Neural crest cell (in vitro differentiated cells): ENCODE measurements at regions not wholly inside any gene's neighbourhood (a gene's known extent, or its start where the extent isn't known, plus 50 kb on each side); places are given as distances from the start of the nearest gene placed in this dataset.

Experiments
- DNase-seq: peaks from one replicate; pipeline ENCODE4 v3.0.0; 2021; ENCODE audit warnings: low read depth, mixed read lengths, low spot score
- H3K27ac Mint-ChIP-seq: one replicate; pipeline ENCODE4 v1.8.0; 2021; ENCODE audit warnings: mild to moderate bottlenecking, mixed read lengths; ENCODE audit not compliant: unreplicated experiment
- H3K27me3 Mint-ChIP-seq: 2 replicates; pipeline ENCODE4 v1.8.0; 2021; ENCODE audit warnings: low read depth, mild to moderate bottlenecking, mixed read lengths
- H3K36me3 Mint-ChIP-seq: 2 replicates; pipeline ENCODE4 v1.8.0; 2021; ENCODE audit warnings: low read depth, mild to moderate bottlenecking, mixed read lengths
- H3K4me1 Mint-ChIP-seq: 2 replicates; pipeline ENCODE4 v1.8.0; 2021; ENCODE audit warnings: mixed read lengths
- H3K4me3 Mint-ChIP-seq: one replicate; pipeline ENCODE4 v1.8.0; 2021; ENCODE audit warnings: mild to moderate bottlenecking, mixed read lengths
- H3K9me3 Mint-ChIP-seq: 2 replicates; pipeline ENCODE4 v1.8.0; 2021; ENCODE audit warnings: mixed read lengths
- TF ChIP-seq, protein P1 (sequence below): fragments of 200-600 bp; sonication (generic); conservative IDR thresholded peaks from 2 replicates; pipeline ENCODE4 v1.5.0; 2021; ENCODE audit warnings: antibody characterized with exemption, mild to moderate bottlenecking

DNA sequence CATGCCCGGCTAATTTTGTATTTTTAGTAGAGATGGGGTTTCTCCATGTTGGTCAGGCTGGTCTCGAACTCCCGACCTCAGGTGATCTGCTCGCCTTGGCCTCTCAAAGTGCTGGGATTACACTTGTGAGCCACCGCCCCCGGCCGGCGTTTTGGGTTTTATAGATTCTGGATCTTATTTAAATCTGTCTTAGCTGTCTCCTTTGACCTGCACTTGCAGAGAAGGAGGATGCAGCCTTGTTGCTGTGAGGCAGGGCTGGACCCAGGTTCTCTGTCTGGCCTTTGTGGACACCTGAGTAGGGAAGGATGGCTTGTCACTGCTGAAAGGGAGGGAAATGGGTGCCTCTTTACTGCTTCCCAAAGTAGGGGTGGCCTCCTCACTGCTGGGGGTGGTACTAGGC, 83.0 kb upstream of the HS6ST1 start:
- TF ChIP-seq, protein P1, sequence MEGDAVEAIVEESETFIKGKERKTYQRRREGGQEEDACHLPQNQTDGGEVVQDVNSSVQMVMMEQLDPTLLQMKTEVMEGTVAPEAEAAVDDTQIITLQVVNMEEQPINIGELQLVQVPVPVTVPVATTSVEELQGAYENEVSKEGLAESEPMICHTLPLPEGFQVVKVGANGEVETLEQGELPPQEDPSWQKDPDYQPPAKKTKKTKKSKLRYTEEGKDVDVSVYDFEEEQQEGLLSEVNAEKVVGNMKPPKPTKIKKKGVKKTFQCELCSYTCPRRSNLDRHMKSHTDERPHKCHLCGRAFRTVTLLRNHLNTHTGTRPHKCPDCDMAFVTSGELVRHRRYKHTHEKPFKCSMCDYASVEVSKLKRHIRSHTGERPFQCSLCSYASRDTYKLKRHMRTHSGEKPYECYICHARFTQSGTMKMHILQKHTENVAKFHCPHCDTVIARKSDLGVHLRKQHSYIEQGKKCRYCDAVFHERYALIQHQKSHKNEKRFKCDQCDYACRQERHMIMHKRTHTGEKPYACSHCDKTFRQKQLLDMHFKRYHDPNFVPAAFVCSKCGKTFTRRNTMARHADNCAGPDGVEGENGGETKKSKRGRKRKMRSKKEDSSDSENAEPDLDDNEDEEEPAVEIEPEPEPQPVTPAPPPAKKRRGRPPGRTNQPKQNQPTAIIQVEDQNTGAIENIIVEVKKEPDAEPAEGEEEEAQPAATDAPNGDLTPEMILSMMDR, result no peak
- DNase-seq, result no peak
- no peak overlapping the region for H3K27ac Mint-ChIP-seq

DNA sequence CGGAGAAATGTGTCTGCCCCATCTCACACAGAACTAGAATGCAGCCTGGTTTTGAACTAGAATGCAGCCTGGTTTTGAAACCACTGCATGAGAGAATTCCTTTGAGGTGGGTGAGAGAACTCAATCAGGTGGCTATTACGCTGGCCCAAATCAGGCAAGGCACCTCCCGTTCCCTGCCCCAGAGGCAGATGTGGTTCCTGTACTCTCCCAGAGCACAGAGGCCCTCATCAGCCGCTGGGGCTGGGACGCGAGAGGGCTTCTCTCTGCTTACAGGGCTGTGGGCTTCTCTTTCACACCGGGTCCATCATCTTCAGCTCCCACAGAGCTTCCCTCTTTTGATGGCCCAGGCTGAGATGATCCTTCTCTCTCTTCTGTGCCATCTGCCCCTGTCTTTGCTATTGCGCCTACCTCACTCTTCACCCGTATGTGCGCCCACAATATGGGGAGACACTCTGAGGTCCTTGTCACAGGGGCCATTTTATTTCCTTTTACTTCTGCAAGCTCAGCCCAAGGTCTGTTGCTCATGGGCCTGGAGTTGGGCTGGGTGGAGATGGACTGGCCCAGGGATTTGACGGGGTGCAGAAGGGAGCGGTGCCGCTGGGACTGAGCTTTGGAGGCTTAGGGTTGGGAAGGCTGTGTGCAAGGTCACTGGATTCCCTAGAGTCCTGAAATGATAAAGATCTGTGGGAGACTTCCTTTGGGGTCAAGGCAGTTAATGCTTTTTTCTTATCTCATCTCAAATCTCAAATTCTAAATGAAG, 84.4 kb upstream of the HS6ST1 start:
- Mint-ChIP-seq H3K9me3 (no peaks in the 10 kb centered on the region), H3K4me3 (no peak overlapping the region), H3K36me3 (no peaks in the 10 kb centered on the region), H3K27me3 (peaks cover 5% of the 10 kb centered on the region), H3K27ac (no peak overlapping the region), H3K4me1 (peaks cover 29% of the 10 kb centered on the region)
- TF ChIP-seq, protein P1, result no peak
- DNase-seq, result no peak

More for the DNA sequence above, 83.0 kb upstream of the HS6ST1 start:
- Mint-ChIP-seq H3K9me3 (no peaks in the 10 kb centered on the region), H3K4me1 (peaks cover 24% of the 10 kb centered on the region), H3K4me3 (no peak overlapping the region), H3K36me3 (no peaks in the 10 kb centered on the region), H3K27me3 (peaks cover 5% of the 10 kb centered on the region)

DNA sequence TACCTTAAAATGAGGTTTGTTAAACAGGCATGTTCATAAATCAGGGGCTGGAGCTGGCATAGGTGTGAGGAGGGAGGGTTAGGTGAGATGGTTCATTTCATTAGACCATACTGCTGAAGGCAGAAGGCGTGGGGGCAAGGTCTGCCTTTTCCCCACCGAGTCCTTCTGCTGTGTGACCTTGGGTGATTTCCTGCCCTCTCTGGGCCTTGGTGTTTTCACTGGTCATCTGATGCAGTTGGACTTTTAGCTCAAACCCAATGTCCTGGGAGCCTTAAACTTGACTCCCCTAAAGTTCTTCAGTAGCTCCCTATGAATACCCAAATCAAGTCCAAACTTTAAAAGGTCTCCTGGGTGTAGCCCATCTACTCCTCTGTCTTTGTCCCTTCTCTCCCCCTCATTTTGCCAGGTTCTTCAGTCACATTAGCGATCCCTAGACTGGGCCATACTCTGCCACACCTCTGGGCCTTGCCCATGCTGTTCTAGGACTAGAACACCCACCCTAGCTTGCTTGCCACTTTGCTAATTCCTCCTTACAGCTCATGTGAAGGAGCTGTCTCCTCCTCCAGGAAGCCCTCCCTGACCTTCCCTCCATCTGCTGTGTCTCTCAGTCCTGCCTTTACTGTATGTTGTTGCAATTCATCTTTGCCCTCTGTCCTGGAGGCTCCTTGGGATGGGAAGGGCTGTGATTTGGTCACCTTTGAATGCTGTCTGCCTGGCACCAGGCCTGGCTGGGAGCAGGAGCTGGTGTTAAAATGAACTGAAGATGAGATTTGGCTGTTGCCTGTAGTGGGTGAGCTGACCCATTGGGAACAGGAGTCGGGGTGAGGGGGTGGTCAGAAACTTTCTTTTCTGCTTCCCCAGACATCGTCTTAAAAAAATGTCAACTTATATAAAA, 85.4 kb upstream of the HS6ST1 start:
- TF ChIP-seq, protein P1, result no peak
- no peaks in the 10 kb centered on the region for H3K9me3 Mint-ChIP-seq
- H3K36me3 Mint-ChIP-seq, result no peaks in the 10 kb centered on the region
- no peak overlapping the region for H3K27ac Mint-ChIP-seq
- H3K4me1 Mint-ChIP-seq, result peaks cover 38% of the 10 kb centered on the region
- peaks cover 5% of the 10 kb centered on the region for H3K27me3 Mint-ChIP-seq
- no peak overlapping the region for H3K4me3 Mint-ChIP-seq
- no peak for DNase-seq

DNA sequence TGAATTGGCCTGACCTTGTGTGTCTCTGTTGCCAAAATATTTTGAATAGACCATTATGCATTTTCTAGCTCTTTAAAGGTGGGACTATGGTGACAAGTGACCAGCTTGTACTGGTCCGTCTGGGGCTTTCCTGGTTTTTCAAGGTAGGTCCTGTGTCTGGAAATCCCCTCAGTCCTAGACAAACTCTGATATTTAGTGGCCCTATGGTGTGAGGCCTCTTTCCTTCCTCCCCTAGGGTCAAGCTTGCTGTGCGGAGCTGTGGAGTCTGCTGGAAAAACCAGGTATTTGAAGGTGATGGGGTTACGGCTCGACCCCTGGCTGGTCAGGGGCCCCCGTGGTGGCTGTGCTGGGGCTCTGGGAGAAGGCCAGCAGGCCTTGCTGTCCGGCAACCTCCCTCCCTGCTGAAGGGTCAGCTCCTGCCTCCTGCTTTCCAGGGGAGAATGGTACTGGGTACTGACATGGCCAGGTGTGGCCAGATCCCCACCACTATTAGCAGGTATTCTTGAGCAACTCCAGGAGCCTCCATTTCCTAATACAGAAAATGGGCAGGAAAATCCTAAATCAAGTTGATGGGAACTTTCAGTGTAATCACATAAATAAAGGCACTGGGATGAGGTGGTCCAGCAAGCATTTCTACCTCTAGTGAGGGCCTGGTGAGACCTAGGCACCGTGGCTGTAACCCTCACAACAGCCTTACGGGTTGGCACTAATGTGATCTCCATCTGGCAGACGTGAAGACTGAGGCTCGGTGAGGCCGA, 86.2 kb upstream of the HS6ST1 start:
- no peaks in the 10 kb centered on the region for H3K9me3 Mint-ChIP-seq
- no peak overlapping the region for H3K27ac Mint-ChIP-seq
- no peak overlapping the region for H3K4me3 Mint-ChIP-seq
- H3K36me3 Mint-ChIP-seq, result no peaks in the 10 kb centered on the region
- TF ChIP-seq, protein P1, result no peak
- H3K27me3 Mint-ChIP-seq, result peaks cover 5% of the 10 kb centered on the region
- no peak for DNase-seq
- H3K4me1 Mint-ChIP-seq, result peaks cover 38% of the 10 kb centered on the region

DNA sequence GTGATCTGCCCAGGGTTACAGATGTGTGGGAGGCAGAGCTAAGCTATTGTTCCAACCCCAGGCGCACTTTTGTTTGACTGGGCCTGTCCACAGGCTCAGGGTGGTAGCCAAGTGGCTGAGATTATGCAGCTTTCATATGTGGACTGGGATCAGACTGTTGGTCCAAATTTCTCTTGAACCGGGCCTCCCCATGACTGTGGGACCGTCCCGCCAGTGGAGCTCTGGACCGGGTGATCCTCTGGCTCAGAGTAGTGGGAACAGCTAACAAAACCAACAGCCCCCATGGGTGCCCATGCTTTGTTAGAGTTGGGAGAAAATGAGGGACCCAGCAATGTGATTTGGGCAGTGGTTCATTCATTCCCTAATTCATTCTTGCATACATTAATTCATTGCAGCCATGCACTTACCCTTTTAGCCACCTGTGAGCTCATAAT, 86.8 kb upstream of the HS6ST1 start:
- Mint-ChIP-seq H3K27me3 (peaks cover 5% of the 10 kb centered on the region), H3K4me3 (no peak overlapping the region), H3K36me3 (no peaks in the 10 kb centered on the region), H3K9me3 (no peaks in the 10 kb centered on the region), H3K27ac (no peak overlapping the region), H3K4me1 (peaks cover 38% of the 10 kb centered on the region)
- DNase-seq, result no peak
- TF ChIP-seq, protein P1, result no peak
